BLaER1 (cell line): ENCODE measurements at regions not wholly inside any gene's neighbourhood (a gene's known extent, or its start where the extent isn't known, plus 50 kb on each side); places are given as distances from the start of the nearest gene placed in this dataset.

ENCODE experiments used
- H3K27ac ChIP-seq: shearing (Covaris generic); formaldehyde crosslinking; 2 replicates; pipeline ENCODE4 v1.8.1; 2022
- H3K27me3 ChIP-seq: shearing (Covaris generic); formaldehyde crosslinking; 2 replicates; pipeline ENCODE4 v1.8.1; 2022
- H3K36me3 ChIP-seq: shearing (Covaris generic); formaldehyde crosslinking; 2 replicates; pipeline ENCODE4 v1.8.1; 2022
- H3K4me1 ChIP-seq: shearing (Covaris generic); formaldehyde crosslinking; 2 replicates; pipeline ENCODE4 v1.8.1; 2022
- H3K4me2 ChIP-seq: shearing (Covaris generic); formaldehyde crosslinking; 2 replicates; pipeline ENCODE4 v1.8.1; 2022
- H3K4me3 ChIP-seq: shearing (Covaris generic); formaldehyde crosslinking; 2 replicates; pipeline ENCODE4 v1.8.1; 2022
- H3K9ac ChIP-seq: shearing (Covaris generic); formaldehyde crosslinking; 2 replicates; pipeline ENCODE4 v1.8.1; 2022
- H3K9me3 ChIP-seq: shearing (Covaris generic); formaldehyde crosslinking; 2 replicates; pipeline ENCODE4 v1.8.1; 2022
- H4K20me1 ChIP-seq: shearing (Covaris generic); formaldehyde crosslinking; 2 replicates; pipeline ENCODE4 v1.8.1; 2022
- Cebpa-rat ChIP-seq: shearing (Covaris generic); IDR thresholded peaks from 2 replicates; pipeline ENCODE4 v1.8.1; 2022

DNA sequence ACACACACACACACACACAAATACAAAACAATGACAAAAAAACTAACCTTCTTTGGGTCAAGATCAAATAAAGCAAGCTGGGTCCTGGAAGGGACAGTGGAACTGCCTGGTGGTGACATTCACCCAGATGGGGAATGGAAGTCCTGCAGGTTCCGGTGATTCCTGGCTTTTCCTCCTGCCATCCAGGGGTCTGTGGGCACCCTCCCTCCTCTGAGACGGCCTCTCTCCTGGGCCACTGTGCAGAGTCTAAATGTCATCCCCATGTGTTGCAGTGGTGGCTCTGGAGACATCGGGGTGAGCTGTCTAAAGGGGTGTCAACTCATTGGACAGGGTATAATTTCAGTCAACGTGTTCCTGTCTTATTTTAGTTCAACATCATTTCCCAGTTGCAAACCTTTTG lies 248.2 kb downstream of the ZNF536 start:
- no peak overlapping the region for H3K27ac ChIP-seq
- H3K4me2 ChIP-seq = no peak overlapping the region

GRCh38 chr19:30609656-30610270 lies 237.6 kb downstream of the ZNF536 start:
- H3K9me3 ChIP-seq = no peaks in the 10 kb centered on the region
- TF ChIP-seq Cebpa-rat = no peak

More for the DNA sequence above, 248.2 kb downstream of the ZNF536 start:
- H3K4me1 ChIP-seq = no peaks in the 10 kb centered on the region
- H3K9me3 ChIP-seq = peaks cover 21% of the 10 kb centered on the region
- no peaks in the 10 kb centered on the region for H3K27me3 ChIP-seq
- TF ChIP-seq Cebpa-rat = no peak
- no peaks in the 10 kb centered on the region for H3K36me3 ChIP-seq
- no peak overlapping the region for H3K4me3 ChIP-seq
- no peaks in the 10 kb centered on the region for H4K20me1 ChIP-seq
- H3K9ac ChIP-seq = no peak overlapping the region

DNA sequence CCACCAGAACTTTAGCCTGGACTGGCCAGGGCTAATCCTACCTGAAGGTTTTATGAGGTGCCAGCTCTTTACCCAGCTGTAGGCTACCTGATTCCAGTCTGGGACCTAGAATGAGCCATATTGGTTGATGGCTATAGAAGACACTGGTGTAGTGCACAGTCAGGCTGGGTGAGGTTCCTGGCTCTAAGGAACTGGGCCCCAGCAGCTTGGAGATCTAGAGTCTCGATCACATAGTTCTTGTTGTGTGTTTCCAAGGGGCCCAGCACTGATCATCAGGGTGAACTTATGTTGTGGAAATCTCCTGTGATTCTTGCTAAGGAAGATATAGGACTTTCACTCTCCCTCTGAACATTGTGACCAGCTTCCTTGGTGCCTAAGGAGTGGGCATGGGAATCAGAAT lies 236.3 kb downstream of the ZNF536 start:
- H3K4me3 ChIP-seq = no peak overlapping the region
- H3K36me3 ChIP-seq = no peaks in the 10 kb centered on the region
- no peak overlapping the region for H3K27ac ChIP-seq
- no peak overlapping the region for H3K9ac ChIP-seq
- H3K27me3 ChIP-seq = no peaks in the 10 kb centered on the region
- H3K4me2 ChIP-seq = no peak overlapping the region
- H3K4me1 ChIP-seq = no peaks in the 10 kb centered on the region
- no peak for TF ChIP-seq Cebpa-rat
- no peaks in the 10 kb centered on the region for H3K9me3 ChIP-seq
- H4K20me1 ChIP-seq = no peaks in the 10 kb centered on the region

More at GRCh38 chr19:30609656-30610270, 237.6 kb downstream of the ZNF536 start:
- Histone ChIP-seq H3K4me1 (no peaks in the 10 kb centered on the region), H3K36me3 (no peaks in the 10 kb centered on the region), H3K9ac (no peak overlapping the region), H4K20me1 (no peaks in the 10 kb centered on the region), H3K4me3 (no peak overlapping the region), H3K27ac (no peak overlapping the region), H3K27me3 (no peaks in the 10 kb centered on the region), H3K4me2 (no peak overlapping the region)
